GM12878 (cell line): ENCODE measurements at regions not wholly inside any gene's neighbourhood (a gene's known extent, or its start where the extent isn't known, plus 50 kb on each side); places are given as distances from the start of the nearest gene placed in this dataset.

ENCODE experiments used
- ATAC-seq: fragments of 200-7000 bp; cut with Tn5 transposase; 3 replicates; pipeline ENCODE4 v1.9.1; 2020; ENCODE audit warnings: mild to moderate bottlenecking, moderate library complexity
- BruUV-seq: library from RNA; stranded (reverse); fragments of 400-500 nt; replicated peaks from 2 replicates; lab custom pipeline; 2021; lab: Mats Ljungman, UMichigan
- CTCF ChIA-PET: fragments of 300-600 bp; sonication (Branson Sonifier 250); formaldehyde crosslinking; extraction: SDS; loops from one replicate; lab custom pipeline; 2021; ENCODE audit warnings: inconsistent platforms; lab: Yijun Ruan, JAX
- POLR2A ChIA-PET: fragments of 350-600 bp; formaldehyde crosslinking; extraction: SDS; loops from one replicate; lab custom pipeline; 2021; ENCODE audit warnings: inconsistent platforms; lab: Charles Lee
- RAD21 ChIA-PET: fragments of 300-600 bp; sonication (Branson Sonifier 250); formaldehyde crosslinking; loops from one replicate; lab custom pipeline; 2023; ENCODE audit warnings: antibody characterized with exemption; ENCODE audit not compliant: unreplicated experiment; lab: Charles Lee
- SMC1A ChIA-PET: fragments of 300-600 bp; sonication (Branson Sonifier 250); formaldehyde crosslinking; loops from one replicate; lab custom pipeline; 2023; ENCODE audit not compliant: unreplicated experiment, uncharacterized antibody; lab: Charles Lee
- DNase-seq: peaks from one replicate; pipeline ENCODE4 v3.0.0-alpha.2; 2011; ENCODE audit warnings: low read depth, low spot score
- FAIRE-seq: peaks from 3 replicates; lab custom pipeline; 2011; peaks lifted over from hg19 to GRCh38; lab: Jason Lieb, UNC
- H2AFZ ChIP-seq: 2 replicates; pipeline ENCODE4 v1.6.0; 2011; ENCODE audit warnings: low read depth, low read length, control low read depth; ENCODE audit not compliant: control insufficient read depth
- H3K27ac ChIP-seq: 2 replicates; pipeline ENCODE4 v1.5.1; 2011; ENCODE audit warnings: control low read depth; ENCODE audit not compliant: control insufficient read depth, insufficient read depth
- H3K27me3 ChIP-seq, 2 experiments: replicated peaks in 1 of 2; 2 replicates each; pipeline versions ENCODE4 v1.6.0 to v1.6.1; 2011; ENCODE audit warnings: low read length in 1 of 2; ENCODE audit not compliant: control insufficient read depth in 2 of 2, insufficient read depth in 2 of 2
- H3K36me3 ChIP-seq, 2 experiments: 2 replicates each; pipeline ENCODE4 v1.5.1; 2011; ENCODE audit warnings: low read length in 1 of 2; ENCODE audit not compliant: control insufficient read depth in 2 of 2, insufficient read depth in 2 of 2
- H3K4me1 ChIP-seq: 2 replicates; pipeline ENCODE4 v1.6.1; 2011; ENCODE audit warnings: mild to moderate bottlenecking, low read length, moderate library complexity, mixed read lengths; ENCODE audit not compliant: control insufficient read depth, insufficient read depth
- H3K4me2 ChIP-seq: 2 replicates; pipeline ENCODE4 v1.6.0; 2011; ENCODE audit warnings: control low read depth; ENCODE audit not compliant: control insufficient read depth, insufficient read depth
- H3K4me3 ChIP-seq: fragments of 200-600 bp; sonication (generic); 2 replicates; pipeline ENCODE4 v1.5.1; 2016
- H3K79me2 ChIP-seq: 2 replicates; pipeline ENCODE4 v1.6.0; 2011; ENCODE audit warnings: low read length; ENCODE audit not compliant: control insufficient read depth, insufficient read depth
- H3K9ac ChIP-seq: 2 replicates; pipeline ENCODE4 v1.8.0; 2011; ENCODE audit warnings: low read length, control low read depth, mixed read lengths; ENCODE audit not compliant: control insufficient read depth, insufficient read depth
- H3K9me3 ChIP-seq: replicated peaks from 3 replicates; pipeline ENCODE4 v1.5.1; 2011; ENCODE audit warnings: mild to moderate bottlenecking, low read length; ENCODE audit not compliant: control insufficient read depth, insufficient read depth
- H4K20me1 ChIP-seq: 2 replicates; pipeline ENCODE4 v1.6.0; 2011; ENCODE audit not compliant: control insufficient read depth, insufficient read depth
- CREB1 ChIP-seq: IDR thresholded peaks from 2 replicates; pipeline ENCODE4 v1.6.1; 2012; ENCODE audit warnings: low read depth, mild to moderate bottlenecking, inconsistent platforms
- HDAC2 ChIP-seq: fragments of 200-600 bp; sonication (generic); IDR thresholded peaks from 2 replicates; pipeline ENCODE4 v1.6.1; 2017
- HDAC6 ChIP-seq: fragments of 200-600 bp; sonication (generic); IDR thresholded peaks from one replicate; pipeline ENCODE4 v1.8.0; 2017; ENCODE audit warnings: antibody characterized with exemption; ENCODE audit not compliant: unreplicated experiment
- MTA3 ChIP-seq: IDR thresholded peaks from 2 replicates; pipeline ENCODE4 v1.6.1; 2012; ENCODE audit warnings: low read length, inconsistent platforms, borderline replicate concordance
- NRF1 ChIP-seq: conservative IDR thresholded peaks from 2 replicates; pipeline ENCODE4 v1.6.1; 2011; ENCODE audit warnings: mild to moderate bottlenecking, low read depth, low read length, improper control_type of control experiment
- POLR2AphosphoS2 ChIP-seq: IDR thresholded peaks from 2 replicates; pipeline ENCODE4 v1.6.1; 2011; ENCODE audit warnings: low read depth, mild to moderate bottlenecking, low read length, improper control_type of control experiment, moderate library complexity
- TCF3 ChIP-seq: IDR thresholded peaks from 2 replicates; pipeline ENCODE4 v1.6.1; 2012; ENCODE audit warnings: low read depth, mild to moderate bottlenecking, low read length, borderline replicate concordance; ENCODE audit not compliant: insufficient read depth
- TCF7 ChIP-seq: IDR thresholded peaks from 2 replicates; pipeline ENCODE4 v1.6.1; 2014; ENCODE audit warnings: antibody characterized with exemption, borderline replicate concordance
- WRNIP1 ChIP-seq: IDR thresholded peaks from 2 replicates; pipeline ENCODE4 v1.6.1; 2011; ENCODE audit warnings: low read depth, low read length, improper control_type of control experiment, borderline replicate concordance
- ZSCAN29 ChIP-seq: fragments of 450-650 bp; IDR thresholded peaks from 2 replicates; pipeline ENCODE4 v1.6.1; 2017; ENCODE audit warnings: mild to moderate bottlenecking, moderate library complexity
- WGBS: methylation state at CpG from one replicate; pipeline ENCODE4 v1.1.6; 2016; ENCODE audit warnings: low lambda C conversion rate; ENCODE audit not compliant: insufficient replicate concordance, insufficient coverage; ENCODE audit errors: missing lambda C conversion rate; 5-methylcytosine and 5-hydroxymethylcytosine counted together
- in situ Hi-C: fragments of 300-500 bp; cut with MboI; formaldehyde crosslinking; loops from 9 replicates; pipeline ENCODE4 v1.14.3; 2018; ENCODE audit warnings: mixed read lengths
- intact Hi-C: fragments of 100-400 bp; cut with micrococcal nuclease; formaldehyde crosslinking; loops from one replicate; pipeline ENCODE4 v1.14.2; 2022; ENCODE audit not compliant: unreplicated experiment
- TF ChIP-seq, protein P1 (sequence below): IDR thresholded peaks from 2 replicates; pipeline ENCODE4 v1.6.1; 2011; ENCODE audit warnings: low read depth, mild to moderate bottlenecking, low read length, moderate library complexity, borderline replicate concordance; ENCODE audit errors: extremely low read depth
- TF ChIP-seq, protein P2 (sequence below): IDR thresholded peaks from 2 replicates; pipeline ENCODE4 v1.6.1; 2011; ENCODE audit warnings: borderline replicate concordance, low read depth, mild to moderate bottlenecking, moderate library complexity, mixed read lengths, low read length; ENCODE audit not compliant: insufficient read depth; ENCODE audit errors: extremely low read length
- TF ChIP-seq, protein P3 (sequence below): IDR thresholded peaks from 2 replicates; pipeline ENCODE4 v1.6.1; 2011; ENCODE audit warnings: borderline replicate concordance, low read depth, mild to moderate bottlenecking, moderate library complexity, low read length; ENCODE audit not compliant: insufficient read depth, poor library complexity, severe bottlenecking
- TF ChIP-seq, protein P4 (sequence below): fragments of 450-650 bp; IDR thresholded peaks from 2 replicates; pipeline ENCODE4 v1.6.1; 2017; ENCODE audit warnings: antibody characterized with exemption, mild to moderate bottlenecking, moderate library complexity
- TF ChIP-seq, protein P5 (sequence below): fragments of 450-650 bp; IDR thresholded peaks from 2 replicates; pipeline ENCODE4 v1.6.1; 2017; ENCODE audit warnings: mild to moderate bottlenecking

DNA sequence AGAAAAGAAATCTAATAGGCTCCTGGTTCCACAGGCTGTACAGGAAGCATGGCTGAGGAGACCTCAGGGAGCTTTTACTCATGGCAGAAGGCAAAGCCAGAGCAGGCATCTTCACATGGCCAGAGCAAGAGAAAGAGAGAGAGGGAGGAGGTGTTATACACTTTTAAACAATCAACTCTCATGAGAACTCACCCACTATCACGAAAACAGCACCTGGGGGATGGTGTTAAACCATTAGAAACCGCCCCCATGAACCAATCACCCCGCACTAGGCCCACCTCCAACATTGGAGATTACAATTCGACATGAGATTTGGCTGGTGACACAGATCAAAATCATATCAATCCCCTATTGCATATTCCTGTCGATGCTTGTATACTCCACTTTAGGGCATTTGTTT is 93.5 kb downstream of the MRPL39 start:
- no TSS peak for BruUV-seq
- H3K27me3 ChIP-seq, result no peaks in the 10 kb centered on the region
- no peak overlapping the region for H3K9ac ChIP-seq
- WGBS, result 97% methylated on average over 5 of the region's 5 CpGs
- H3K4me1 ChIP-seq, result peaks cover 16% of the 10 kb centered on the region; the same call in 1 of the 2 replicates
- no peak for DNase-seq
- in situ Hi-C loops, result no loop called here
- RAD21 ChIA-PET, result interaction anchor here (0.9 to 1.3 kb wide), 3 partner anchors 39 to 49 kb away, joined by 3 to 4 read pairs (median 3); no protein-coding TSS in a partner anchor
- H3K36me3 ChIP-seq, result no peaks in the 10 kb centered on the region
- peaks cover 33% of the 10 kb centered on the region for H3K79me2 ChIP-seq
- POLR2A ChIA-PET, result interaction anchor here (0.5 to 1.0 kb wide), 2 partner anchors 24 to 46 kb away, joined by 3 to 7 read pairs; no protein-coding TSS in a partner anchor
- CTCF ChIA-PET, result interaction anchor here (0.6 to 1.1 kb wide), 4 partner anchors 14 to 49 kb away, joined by 3 read pairs; no protein-coding TSS in a partner anchor
- no peak overlapping the region for H3K4me2 ChIP-seq
- FAIRE-seq, result no peak
- no peak overlapping the region for H3K4me3 ChIP-seq
- SMC1A ChIA-PET, result interaction anchor here (1.6 to 1.9 kb wide), 2 partner anchors 17 to 46 kb away, joined by 5 to 9 read pairs; no protein-coding TSS in a partner anchor
- no peaks in the 10 kb centered on the region; the same call in 2 of the 3 replicates for H3K9me3 ChIP-seq
- no peak overlapping the region for H3K27ac ChIP-seq
- H4K20me1 ChIP-seq, result no peaks in the 10 kb centered on the region
- ATAC-seq, result no peak
- intact Hi-C loops, result no loop called here
- H2AFZ ChIP-seq, result no peak overlapping the region
- no peak for TF ChIP-seq HDAC2
- TF ChIP-seq, protein P1, sequence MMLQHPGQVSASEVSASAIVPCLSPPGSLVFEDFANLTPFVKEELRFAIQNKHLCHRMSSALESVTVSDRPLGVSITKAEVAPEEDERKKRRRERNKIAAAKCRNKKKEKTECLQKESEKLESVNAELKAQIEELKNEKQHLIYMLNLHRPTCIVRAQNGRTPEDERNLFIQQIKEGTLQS, result no peak
- TF ChIP-seq, protein P2, sequence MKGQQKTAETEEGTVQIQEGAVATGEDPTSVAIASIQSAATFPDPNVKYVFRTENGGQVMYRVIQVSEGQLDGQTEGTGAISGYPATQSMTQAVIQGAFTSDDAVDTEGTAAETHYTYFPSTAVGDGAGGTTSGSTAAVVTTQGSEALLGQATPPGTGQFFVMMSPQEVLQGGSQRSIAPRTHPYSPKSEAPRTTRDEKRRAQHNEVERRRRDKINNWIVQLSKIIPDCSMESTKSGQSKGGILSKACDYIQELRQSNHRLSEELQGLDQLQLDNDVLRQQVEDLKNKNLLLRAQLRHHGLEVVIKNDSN, result no peak
- TF ChIP-seq ZSCAN29, result no peak
- TF ChIP-seq, protein P3, sequence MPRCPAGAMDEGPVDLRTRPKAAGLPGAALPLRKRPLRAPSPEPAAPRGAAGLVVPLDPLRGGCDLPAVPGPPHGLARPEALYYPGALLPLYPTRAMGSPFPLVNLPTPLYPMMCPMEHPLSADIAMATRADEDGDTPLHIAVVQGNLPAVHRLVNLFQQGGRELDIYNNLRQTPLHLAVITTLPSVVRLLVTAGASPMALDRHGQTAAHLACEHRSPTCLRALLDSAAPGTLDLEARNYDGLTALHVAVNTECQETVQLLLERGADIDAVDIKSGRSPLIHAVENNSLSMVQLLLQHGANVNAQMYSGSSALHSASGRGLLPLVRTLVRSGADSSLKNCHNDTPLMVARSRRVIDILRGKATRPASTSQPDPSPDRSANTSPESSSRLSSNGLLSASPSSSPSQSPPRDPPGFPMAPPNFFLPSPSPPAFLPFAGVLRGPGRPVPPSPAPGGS, result no peak
- TF ChIP-seq, protein P4, sequence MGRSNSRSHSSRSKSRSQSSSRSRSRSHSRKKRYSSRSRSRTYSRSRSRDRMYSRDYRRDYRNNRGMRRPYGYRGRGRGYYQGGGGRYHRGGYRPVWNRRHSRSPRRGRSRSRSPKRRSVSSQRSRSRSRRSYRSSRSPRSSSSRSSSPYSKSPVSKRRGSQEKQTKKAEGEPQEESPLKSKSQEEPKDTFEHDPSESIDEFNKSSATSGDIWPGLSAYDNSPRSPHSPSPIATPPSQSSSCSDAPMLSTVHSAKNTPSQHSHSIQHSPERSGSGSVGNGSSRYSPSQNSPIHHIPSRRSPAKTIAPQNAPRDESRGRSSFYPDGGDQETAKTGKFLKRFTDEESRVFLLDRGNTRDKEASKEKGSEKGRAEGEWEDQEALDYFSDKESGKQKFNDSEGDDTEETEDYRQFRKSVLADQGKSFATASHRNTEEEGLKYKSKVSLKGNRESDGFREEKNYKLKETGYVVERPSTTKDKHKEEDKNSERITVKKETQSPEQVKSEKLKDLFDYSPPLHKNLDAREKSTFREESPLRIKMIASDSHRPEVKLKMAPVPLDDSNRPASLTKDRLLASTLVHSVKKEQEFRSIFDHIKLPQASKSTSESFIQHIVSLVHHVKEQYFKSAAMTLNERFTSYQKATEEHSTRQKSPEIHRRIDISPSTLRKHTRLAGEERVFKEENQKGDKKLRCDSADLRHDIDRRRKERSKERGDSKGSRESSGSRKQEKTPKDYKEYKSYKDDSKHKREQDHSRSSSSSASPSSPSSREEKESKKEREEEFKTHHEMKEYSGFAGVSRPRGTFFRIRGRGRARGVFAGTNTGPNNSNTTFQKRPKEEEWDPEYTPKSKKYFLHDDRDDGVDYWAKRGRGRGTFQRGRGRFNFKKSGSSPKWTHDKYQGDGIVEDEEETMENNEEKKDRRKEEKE, result no peak
- TF ChIP-seq CREB1, result no peak
- no peak for TF ChIP-seq MTA3
- TF ChIP-seq WRNIP1, result no peak
- TF ChIP-seq, protein P5, sequence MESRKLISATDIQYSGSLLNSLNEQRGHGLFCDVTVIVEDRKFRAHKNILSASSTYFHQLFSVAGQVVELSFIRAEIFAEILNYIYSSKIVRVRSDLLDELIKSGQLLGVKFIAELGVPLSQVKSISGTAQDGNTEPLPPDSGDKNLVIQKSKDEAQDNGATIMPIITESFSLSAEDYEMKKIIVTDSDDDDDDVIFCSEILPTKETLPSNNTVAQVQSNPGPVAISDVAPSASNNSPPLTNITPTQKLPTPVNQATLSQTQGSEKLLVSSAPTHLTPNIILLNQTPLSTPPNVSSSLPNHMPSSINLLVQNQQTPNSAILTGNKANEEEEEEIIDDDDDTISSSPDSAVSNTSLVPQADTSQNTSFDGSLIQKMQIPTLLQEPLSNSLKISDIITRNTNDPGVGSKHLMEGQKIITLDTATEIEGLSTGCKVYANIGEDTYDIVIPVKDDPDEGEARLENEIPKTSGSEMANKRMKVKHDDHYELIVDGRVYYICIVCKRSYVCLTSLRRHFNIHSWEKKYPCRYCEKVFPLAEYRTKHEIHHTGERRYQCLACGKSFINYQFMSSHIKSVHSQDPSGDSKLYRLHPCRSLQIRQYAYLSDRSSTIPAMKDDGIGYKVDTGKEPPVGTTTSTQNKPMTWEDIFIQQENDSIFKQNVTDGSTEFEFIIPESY, result no peak
- TF ChIP-seq NRF1, result no peak
- no peak for TF ChIP-seq TCF3
- TF ChIP-seq HDAC6, result no peak
- no peak for TF ChIP-seq POLR2AphosphoS2
- no peak for TF ChIP-seq TCF7
